NCI-H2029 (cell line): ENCODE measurements at regions not wholly inside any gene's neighbourhood (a gene's known extent, or its start where the extent isn't known, plus 50 kb on each side); places are given as distances from the start of the nearest gene placed in this dataset.

Experiments
- DNase-seq: peaks from one replicate; lab custom pipeline; 2025; lab: John Stamatoyannopoulos, UW

DNA sequence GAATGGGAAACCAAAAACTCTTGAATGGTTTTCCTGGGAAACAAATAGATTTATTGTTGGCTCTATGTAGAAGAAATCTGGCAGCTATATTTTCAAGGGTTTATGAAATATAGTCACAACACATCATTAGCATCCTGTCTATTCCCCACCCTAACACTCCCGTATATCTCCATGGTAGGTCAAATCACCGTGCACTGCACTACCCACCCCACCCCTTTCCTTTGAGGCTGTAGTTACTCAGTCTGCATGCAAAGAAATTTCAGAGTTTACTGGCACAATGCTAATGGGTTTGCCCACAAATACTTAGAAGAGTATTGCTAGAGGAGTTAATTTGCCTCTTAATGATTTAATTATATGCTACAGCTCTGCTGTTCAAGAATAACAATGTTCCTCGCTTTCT, 329.1 kb upstream of the TSHZ2 start:
- DNase-seq: no peak

DNA sequence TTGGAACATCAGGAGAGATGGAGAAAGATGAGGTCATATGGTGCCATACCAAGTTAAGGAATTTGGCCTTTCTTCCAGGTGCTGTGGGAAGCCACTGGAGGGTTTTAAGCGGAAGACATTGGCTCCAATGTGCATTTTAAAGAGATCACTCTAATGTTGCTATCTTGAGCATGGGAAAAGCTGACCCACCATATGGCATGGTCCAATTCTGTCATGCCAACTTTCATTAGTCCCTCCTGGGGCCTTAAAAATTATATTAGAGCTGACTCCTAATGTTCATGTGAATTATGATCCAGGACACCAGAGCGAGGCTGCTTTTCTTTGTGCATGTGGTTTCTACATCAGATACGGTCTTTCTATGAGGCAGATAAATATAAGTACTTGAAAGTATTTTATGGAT, 335.0 kb upstream of the TSHZ2 start:
- no peak for DNase-seq

DNA sequence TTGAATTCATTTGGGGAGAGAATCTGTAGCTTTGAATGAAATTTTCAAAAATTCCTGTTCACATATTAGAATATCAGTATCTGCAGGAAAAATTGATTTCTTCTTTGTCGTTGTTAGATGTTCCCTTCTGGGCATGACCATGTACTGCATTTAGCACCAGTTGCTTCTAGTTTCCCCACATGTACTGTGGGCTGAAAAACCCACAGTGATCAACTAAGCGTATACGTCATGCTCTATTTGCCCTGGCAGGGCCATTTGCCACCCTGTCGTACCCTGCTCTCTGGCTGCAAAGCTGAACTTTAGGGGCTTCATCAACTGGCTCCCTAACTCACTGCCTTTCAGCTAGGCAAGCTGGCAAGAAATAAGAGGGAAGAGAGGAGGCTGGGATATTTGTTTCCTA, 340.7 kb upstream of the TSHZ2 start:
- no peak for DNase-seq

DNA sequence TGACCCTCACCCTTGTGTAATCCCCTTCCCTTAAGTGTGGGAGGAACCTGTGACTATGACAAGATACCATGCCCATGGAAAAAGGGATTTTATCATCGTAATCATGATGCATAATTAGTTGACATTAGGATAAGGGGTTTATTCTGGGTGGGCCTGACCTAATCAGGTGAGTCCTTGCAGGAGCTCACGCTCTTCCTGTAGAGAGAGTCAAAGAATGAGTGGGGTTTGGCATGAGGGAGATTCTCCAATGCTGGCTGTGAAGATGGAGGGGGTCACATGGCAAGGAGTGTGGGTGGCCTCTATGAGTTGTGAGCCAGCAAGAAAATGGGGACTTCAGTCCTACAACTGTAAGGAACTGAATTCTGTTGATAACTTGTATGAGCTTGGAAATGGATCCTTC, 342.0 kb upstream of the TSHZ2 start:
- no peak for DNase-seq

DNA sequence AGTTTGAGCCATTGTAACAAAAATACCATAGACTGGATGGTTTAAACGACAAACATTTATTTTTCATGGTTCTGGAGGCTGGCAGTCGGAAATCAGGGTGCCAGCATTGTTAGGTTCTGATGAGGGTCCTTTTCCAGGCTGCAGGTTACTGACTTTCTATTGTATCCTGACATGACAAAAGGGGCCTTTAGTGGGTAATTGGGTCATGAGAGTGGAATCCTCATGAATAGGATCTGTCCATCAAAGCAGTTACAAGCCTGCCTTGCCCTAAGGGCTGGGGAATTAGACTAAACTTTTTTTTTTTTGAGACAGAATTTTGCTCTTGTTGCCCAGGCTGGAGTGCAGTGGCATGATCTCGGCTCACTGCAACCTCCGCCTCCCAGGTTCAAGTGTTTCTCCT, 347.9 kb upstream of the TSHZ2 start:
- no peak for DNase-seq

DNA sequence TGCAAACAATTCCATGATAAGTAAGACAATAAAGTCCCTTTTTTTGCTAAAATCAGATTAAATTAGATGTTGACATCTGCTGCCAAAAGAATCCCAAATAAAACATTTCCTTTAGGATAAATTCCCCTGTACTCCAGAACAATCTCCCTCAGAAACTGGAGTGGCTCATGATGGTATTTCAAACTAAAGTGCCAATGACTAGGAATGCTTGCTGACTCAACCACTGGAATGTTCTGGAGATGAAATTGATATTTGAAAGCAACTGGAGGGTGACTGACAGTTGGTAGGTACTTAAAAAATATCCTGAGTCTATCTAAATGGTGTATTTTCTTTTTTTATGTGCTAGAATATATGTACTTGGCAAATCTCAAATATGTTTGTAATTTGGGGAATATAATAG, 350.1 kb upstream of the TSHZ2 start:
- DNase-seq: no peak

DNA sequence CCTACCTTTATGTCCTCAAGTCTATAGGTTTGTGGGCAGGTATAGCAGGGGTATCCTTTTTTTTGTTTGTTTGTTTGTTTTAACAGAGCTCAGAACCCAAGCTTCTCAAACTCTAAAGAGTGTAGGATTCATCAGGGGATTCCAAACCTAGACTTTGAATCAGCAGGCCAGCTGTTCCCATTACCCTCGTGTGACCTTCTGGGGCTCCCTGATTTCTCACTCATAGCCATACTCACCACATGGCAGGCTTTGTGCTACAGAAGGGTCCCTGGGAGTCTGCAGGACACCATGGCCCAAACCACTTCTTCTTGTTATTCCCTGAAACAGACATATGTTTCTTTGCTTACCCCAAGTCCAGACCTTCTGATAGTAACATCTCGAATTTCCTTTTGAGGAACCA, 350.8 kb upstream of the TSHZ2 start:
- DNase-seq: no peak

DNA sequence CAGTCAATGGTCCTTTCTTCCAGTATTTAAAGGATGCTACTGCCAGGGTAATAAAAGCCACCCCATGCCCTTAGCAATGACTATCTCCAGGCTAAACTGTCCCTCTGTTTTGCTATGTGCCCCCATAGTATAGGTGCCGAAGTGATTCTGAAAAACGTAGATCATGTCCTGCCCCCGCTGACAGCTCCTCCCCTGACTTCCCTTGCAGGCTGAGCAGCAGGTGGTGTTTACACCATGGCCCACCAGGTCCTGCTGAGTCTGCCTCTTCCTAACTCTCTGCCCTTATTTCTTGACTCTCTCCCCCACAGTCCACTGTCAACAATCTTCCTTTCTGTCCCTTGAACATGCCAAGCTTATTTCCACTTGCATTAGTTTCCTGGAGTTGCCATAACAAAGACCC, 352.5 kb upstream of the TSHZ2 start:
- no peak for DNase-seq

DNA sequence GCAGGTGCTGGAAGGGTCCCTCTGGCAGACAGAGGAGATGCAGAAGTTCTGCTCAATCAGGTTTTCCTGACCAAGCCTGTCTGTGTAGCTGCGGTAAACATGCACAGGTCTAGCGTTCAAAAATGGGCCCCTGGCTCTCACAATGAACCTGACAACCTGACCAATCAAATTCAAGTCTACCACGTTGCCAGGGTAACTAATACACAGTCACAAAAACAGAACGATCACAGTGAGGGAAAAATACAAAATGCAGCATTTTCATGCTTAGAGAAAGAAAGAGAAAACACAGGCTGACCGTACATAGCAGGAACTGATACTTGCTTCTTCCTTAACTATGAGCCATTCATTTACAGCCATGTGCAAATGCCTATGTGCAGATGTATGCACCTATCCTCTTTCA, 353.1 kb upstream of the TSHZ2 start:
- DNase-seq: no peak

DNA sequence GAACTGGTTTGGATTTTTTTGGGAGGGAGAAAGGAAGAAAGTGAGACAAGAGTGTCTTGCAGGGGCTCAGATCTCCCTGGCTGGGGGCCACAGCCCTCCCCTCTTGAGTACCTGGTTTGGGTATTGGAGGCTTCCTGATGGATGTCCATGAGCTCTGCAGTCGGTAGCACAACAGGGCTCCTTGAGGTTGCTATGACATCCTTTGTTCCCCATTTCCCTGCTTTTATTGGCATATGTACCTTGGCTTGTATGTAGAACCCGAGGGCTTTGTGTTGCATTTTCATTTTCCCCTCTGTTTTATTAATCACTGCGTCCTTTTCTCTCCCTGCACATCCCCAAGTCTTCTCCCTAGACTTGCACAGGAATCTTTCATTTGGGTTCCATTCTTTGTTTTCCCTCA, 355.5 kb upstream of the TSHZ2 start:
- no peak for DNase-seq

DNA sequence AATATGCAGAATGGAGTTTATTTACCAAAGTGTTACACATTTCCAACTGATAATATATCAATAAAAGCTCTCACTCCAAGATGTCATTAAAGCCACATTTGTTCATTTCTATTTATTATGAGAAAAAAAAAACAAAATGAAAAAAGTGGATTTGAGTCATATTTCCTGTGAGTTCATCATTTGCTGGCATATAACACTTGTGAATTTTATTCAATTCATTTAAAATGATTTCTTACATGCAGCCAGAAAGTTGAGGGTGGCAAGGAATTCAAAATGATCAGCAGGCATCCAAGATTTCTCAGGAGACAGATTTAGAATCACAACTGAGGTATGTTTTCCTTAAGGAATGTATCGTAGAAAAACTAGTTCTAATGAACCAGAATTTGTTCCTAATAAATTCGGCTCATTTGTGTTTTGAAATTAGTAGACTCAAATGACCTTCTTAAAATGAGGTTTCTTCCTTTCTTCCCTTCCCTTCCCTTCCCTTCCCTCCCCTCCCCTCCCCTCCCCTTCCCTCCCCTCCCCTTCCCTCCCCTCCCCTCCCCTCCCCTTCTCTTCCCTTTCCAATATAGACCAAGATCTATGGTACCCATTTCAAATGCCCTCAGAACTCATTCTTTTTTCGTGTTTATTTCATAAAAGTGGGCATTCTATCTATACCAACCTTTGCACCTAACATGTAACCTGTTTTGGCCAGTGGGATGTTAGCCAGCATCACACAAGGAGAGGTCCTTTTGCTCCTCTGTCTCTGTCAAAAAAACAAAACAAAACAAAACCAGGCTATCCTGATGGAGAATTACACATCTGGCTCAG, 357.9 kb upstream of the TSHZ2 start:
- no peak for DNase-seq

DNA sequence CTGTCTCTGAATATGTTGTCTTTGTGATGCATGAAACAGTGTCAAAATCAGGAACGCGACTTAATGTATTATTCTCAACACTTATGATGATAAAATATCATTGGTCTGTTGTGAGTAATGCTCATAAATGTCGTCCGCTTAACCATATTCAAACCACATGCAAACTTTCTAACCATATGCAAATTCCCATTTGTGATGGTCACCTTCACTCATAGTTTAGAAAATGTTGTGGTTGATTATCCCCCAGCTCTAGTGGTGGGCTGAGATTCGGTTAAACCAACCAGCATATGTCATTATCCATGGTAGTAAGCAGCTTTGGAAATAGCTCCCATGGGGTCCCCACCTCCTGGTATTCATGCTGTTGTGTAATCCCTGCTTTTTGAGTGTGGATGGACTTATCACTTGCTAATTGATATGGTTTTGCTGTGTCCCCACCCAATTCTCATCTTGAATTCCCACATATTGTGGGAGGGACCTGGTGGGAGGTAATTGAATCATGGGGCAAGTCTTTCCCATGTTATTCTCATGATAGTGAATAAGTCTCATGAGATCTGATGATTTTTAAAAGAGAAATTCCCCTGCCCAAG, 360.0 kb upstream of the TSHZ2 start:
- DNase-seq: no peak

DNA sequence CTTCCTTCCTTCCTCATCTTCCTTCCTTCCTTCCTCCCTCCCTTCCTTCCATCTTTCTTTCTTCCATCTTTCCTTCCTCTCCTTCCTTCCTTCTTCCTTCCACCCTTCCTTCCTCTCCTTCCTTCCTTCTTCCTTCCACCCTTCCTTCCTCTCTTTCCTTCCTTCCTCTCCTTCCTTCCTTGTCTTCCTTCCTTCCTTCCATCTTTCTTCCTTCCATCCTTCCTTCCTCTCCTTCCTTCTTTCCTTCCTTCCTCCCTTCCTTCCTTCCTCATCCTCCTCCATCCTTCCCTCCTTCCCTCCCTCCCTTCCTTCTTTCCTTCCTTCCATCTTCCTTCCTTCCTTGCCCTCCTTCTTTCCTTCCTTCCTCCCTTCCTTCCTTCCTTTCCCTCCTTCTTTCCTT, 361.4 kb upstream of the TSHZ2 start:
- DNase-seq: no peak

DNA sequence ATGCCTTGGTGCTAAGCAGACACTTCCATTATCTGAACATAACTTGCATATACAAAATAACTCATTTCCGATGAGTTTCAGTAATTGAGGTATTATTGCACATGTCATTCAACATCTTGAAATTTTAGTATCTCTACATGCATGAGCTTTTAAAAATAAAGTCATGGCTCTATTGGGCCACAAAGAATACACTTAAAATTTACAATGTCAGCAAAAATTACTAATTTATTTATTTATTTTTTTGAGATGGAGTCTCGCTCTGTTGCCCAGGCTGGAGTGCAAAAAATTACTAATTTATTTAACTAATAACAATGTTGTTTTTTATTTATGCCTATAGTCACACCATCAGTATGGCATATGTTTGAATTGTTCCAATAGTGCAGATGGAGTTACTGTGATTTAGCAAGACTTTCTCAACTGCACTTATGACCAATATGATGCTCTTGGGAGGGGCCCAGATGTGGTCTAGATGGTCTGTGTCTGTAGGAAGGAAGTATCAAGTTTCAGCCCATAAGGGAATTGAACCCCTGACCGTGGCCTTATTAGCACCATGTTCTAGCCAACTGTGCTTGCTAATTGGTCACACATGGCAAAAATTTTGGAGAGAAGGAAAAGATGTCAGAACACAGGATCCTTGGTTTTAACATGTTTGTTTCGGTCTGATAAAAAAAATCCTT, 370.7 kb upstream of the TSHZ2 start:
- DNase-seq: no peak

DNA sequence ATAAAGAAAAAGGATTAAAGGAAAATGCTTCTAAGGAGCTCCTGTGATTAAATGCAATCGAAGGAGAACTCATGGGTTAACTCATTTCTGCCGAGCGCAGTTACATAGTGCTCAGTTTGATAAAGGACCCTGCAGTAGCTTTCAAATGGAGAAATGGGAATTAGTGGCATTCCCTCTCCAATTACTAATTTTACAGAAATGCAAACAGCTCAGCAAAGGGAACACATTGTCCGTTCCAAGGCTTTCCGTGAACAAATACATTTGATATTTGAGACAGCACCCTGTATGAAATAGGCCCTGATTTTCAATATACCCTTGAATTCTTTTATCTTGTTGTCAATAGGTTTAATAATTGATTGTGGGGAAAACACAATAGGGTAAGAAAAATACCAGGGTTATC, 375.9 kb upstream of the TSHZ2 start:
- DNase-seq: no peak

DNA sequence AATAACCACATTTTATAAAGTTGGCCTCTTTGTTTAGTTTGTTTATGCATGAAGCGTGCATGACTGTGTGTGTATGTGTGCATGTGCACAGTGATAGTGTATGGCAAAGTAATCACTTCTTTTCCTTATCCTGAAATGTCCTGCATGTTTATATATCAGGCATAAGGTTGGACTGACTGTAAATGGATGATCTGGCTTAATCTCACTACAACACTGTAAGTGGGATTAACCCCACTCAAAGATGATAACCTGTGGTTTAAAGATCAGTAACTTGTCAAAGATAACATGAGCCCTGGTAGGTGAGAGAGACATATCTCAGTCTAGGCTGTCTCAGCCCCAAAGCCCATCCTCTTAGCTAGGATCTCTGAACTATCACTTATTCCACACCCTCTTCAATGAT, 376.6 kb upstream of the TSHZ2 start:
- no peak for DNase-seq

DNA sequence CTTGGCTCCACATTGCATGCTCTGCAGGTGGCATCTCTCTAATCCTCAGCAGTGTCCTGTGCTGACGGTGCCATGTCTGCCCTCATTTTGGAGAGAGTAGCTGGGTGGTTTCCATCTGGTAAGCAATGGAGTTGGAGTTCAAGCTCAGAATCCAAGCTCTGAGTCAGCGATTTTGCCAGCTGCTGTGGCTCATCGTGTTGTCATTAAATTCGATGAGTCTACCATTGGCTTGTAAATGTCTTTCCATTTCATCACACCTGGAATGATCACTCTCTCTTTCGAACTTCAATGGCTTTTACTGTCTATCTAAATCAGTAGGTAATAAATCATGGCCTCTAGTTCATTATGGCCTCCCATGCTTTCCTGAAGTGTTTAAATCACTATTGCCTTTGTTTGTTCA, 378.5 kb upstream of the TSHZ2 start:
- DNase-seq: no peak

DNA sequence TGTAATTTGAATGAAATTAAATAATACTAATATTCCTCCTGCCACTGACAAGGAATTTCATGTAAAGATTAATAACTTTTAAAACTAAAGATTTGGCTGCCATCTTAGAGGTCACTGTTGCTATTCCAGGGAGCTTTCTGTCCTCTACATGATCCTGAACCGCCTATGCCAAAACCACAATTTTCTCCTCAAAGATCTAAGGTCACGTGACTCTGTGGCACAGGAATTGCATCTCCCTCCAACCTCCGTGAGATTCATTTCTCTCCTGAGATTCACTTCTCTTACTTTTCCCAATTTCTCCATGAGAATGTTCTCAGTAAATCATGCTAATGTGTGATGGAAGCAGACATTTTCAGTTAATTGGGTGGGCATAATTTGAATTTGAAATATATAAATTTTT, 379.6 kb upstream of the TSHZ2 start:
- DNase-seq: no peak

DNA sequence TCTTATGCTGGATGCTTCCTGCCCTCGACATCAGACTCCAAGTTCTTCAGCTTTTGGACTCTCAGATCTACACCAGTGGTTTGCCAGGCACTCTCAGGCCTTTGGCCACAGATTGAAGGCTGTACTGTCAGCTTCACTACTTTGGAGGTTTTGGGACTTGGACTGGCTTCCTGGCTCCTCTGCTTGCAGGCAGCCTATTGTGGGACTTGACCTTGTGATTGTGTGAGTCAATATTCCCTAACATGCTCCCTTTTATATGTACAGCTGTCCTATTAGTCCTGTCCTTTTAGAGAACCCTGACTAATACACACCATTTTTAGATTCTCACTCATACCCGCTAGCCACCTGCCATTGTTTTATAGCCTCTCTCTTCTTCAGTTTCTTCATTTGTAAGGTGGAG, 382.1 kb upstream of the TSHZ2 start:
- no peak for DNase-seq

DNA sequence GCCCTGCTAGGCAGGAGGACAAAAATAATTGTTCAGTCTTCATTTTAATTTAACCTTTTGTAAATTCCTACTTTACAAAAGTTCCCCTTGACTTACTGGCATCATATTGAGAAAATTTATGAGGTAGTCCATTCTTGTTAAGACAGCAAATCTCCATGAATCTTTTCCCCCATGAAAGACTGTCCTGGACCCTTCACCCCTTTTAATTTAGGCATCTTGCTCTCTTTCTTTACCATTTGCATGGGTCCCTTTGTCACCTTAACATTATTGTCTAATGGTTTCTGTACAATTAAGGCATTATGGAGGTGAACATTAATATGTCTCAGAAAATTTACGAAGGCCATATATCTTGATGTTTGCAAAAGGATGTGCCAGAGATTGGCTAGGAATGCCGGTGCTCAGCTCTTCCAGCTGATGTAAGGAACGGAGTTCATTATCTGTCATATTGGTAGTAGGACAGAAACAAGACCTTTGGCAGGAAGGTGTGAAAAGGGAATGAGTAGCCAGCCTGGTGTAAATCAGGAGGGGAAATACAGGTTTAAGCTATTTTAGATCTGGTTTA, 382.8 kb upstream of the TSHZ2 start:
- DNase-seq: no peak

DNA sequence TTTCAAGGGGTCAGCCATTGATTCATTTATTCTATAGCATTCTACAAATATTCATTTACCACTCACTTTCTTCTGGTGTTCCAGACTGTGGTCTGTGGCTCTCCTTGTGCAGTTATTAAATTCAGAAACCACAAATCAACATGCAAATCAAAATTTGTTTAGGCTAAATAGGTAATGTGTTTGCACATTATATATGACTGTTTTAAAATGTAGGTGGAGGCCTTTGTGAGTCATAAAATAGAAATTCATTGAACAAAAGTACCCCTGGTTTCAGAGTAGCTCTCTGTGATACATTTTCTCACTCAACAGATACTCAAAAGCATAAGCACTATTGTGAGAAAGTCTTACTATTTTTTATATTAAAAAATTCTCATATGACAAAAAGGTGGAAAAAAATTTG, 385.5 kb upstream of the TSHZ2 start:
- DNase-seq: no peak

DNA sequence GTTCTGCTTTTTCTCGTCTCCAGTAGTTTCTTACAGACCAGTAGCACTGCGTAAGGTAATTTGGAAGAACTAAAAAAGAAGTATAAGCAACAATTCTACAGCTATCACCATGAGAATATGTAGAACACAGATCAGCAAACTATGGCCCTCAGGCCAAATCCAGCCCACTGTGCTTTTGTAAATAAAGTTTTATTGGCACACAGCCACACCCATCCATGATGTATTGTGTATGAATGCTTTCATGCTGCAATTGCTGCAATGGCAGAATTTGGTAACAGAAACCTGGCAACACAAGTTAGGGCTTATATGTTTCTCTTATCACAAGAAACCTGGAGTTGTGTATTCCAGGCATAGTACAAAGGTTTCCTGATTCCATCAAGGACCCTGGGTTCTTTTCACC, 386.8 kb upstream of the TSHZ2 start:
- DNase-seq: no peak

DNA sequence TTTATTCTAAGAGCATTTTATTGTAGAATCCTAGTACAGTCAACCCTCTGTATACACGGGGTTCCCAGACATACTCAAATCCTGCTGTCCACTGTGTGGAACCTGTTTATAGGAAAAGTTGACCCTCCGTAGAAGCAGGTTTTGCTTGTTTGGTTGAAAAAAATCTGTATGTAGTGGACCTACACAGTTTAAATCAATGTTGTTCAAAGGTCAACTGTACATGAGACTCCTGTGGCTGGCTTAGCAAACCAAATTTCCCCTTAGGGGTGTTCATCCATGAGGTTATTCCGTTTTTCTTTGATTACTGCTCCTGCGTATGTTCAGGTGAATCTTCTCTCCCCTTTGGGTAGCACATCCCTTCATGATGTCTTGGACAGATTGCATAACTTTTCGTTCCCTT, 387.0 kb upstream of the ZFP64 start:
- no peak for DNase-seq
